ENCODE measurements at regions not wholly inside any gene's neighbourhood (a gene's known extent, or its start where the extent isn't known, plus 50 kb on each side); places are given as distances from the start of the nearest gene placed in this dataset.

DNA sequence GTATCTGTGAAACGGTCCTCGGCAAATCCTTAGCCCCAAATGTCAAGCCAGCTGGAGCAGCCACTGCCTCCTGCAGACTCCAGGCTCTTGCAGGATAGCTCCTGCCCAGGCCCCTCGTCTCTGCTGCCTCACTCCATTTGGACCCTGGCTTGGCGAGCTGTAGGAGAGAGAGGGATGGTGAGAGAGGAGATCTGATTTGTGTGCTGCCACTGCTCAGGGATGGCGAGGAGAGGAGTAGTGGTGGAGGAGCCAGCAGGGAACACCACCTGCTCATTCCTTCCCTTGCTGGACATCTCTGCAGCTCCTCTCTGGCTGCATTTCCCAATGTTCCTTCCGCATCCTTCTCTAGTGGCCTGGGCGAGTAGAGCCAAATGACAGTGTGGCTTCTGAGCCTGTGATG is 109.1 kb upstream of the NCK2 start:
- DNase-seq (ENCODE audit: low read depth) = no peak

GRCh38 chr2:105634198-105634597 is 110.5 kb upstream of the NCK2 start:
- TF ChIP-seq CTCF (IDR thresholded peaks at IDR 0.05; ENCODE audit: low read depth, low read length, missing control alignments) = no peak
- no peak for DNase-seq (ENCODE audit: low read depth)
- H3K4me3 ChIP-seq (ENCODE audit: low read depth, low read length) = no peak overlapping the region

More for the DNA sequence above, 109.1 kb upstream of the NCK2 start:
- TF ChIP-seq CTCF (IDR thresholded peaks at IDR 0.05; ENCODE audit: low read depth, low read length, missing control alignments) = no peak
- H3K4me3 ChIP-seq (ENCODE audit: low read depth, low read length) = no peak overlapping the region

DNA sequence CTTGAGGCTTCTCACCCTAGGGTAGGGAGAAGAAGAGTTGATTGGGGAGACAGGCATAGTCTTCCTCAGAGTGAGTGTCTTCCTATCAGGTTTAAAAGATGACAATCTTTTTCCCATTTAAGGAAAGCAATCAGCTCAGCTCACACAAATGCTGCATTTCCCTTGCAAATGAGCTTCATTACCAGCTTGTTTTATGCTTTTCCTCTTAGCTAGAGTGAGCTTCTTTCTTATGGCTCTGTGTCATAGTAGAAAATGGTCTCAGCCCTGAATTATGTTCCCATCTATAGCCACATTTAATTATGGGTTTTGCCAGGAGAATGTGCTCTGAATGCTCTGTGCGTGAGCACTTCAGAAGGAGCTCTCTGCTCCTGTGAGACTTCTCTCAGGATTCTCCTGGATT is 112.8 kb upstream of the NCK2 start:
- H3K4me3 ChIP-seq (ENCODE audit: low read depth, low read length) = no peak overlapping the region
- no peak for TF ChIP-seq CTCF (IDR thresholded peaks at IDR 0.05; ENCODE audit: low read depth, low read length, missing control alignments)
- DNase-seq (ENCODE audit: low read depth) = no peak

- DNase-seq (ENCODE audit: low read depth) = no peak
- no peak overlapping the region for H3K4me3 ChIP-seq (ENCODE audit: low read depth, low read length)
- TF ChIP-seq CTCF (IDR thresholded peaks at IDR 0.05; ENCODE audit: low read depth, low read length, missing control alignments) = no peak
Observed at GRCh38 chr2:105631011-105631410, 113.7 kb upstream of the NCK2 start.

DNA sequence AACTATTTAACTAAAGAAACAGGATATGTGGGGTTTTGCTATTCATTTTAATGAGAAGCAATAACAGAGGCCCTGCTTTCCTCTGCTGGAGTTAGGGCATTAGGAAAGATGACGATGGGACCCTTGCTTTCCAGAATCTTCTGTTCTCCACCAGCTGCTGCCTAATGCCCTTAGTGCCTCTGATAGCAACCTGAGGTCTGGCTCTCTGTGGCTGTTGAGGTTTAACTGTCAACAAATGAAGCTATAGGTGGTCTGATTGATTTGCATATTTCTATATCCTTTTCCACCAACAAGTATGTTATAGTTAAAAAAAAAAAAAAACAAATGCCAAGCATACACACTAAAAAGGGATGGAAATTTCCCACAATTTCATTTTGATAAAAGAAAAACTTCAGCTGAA is 115.1 kb upstream of the NCK2 start:
- DNase-seq (ENCODE audit: low read depth) = no peak
- H3K4me3 ChIP-seq (ENCODE audit: low read depth, low read length) = no peak overlapping the region
- no peak for TF ChIP-seq CTCF (IDR thresholded peaks at IDR 0.05; ENCODE audit: low read depth, low read length, missing control alignments)

DNA sequence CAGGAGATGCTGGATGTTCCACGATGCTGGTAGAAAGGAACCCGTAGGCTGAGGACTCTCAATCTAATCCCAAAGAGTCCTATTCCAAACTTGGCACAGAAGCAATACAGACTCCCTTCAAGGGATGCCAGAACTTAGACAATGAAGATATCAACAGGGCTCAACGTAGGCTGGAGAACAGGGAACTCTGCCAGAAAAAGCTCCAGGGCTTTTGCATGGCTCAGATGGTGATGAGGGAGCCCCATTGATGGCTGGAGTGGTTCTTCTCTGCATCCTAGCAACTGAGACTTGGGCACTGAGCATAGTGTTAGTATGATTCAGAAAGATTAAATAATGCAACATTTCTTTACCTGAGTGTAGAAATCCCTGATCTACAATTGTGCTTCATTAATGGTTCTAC is 117.2 kb upstream of the NCK2 start:
- TF ChIP-seq CTCF (IDR thresholded peaks at IDR 0.05; ENCODE audit: low read depth, low read length, missing control alignments) = no peak
- no peak for DNase-seq (ENCODE audit: low read depth)
- no peak overlapping the region for H3K4me3 ChIP-seq (ENCODE audit: low read depth, low read length)

- DNase-seq (ENCODE audit: low read depth) = no peak
- TF ChIP-seq CTCF (IDR thresholded peaks at IDR 0.05; ENCODE audit: low read depth, low read length, missing control alignments) = no peak
- no peak overlapping the region for H3K4me3 ChIP-seq (ENCODE audit: low read depth, low read length)
Observed at GRCh38 chr2:105626966-105627340, 117.8 kb upstream of the NCK2 start.
